Endothelial cell of umbilical vein (primary cell): ENCODE measurements at regions not wholly inside any gene's neighbourhood (a gene's known extent, or its start where the extent isn't known, plus 50 kb on each side); places are given as distances from the start of the nearest gene placed in this dataset.

Experiments
- BruUV-seq: library from RNA; stranded (reverse); fragments of 400-500 nt; replicated peaks from 2 replicates; lab custom pipeline; 2021; lab: Mats Ljungman, UMichigan
- CTCF ChIA-PET: fragments of 300-600, 350-600 bp; sonication (Branson Sonifier 250); formaldehyde crosslinking; loops from one replicate; lab custom pipeline; 2021; ENCODE audit warnings: antibody characterized with exemption, inconsistent platforms; lab: Charles Lee
- POLR2A ChIA-PET: fragments of 300-600, 350-600 bp; sonication (Branson Sonifier 250); formaldehyde crosslinking; loops from one replicate; lab custom pipeline; 2021; ENCODE audit warnings: antibody characterized with exemption, inconsistent platforms; lab: Charles Lee
- DNase-seq: peaks from one replicate; pipeline ENCODE4 v3.0.0-alpha.2; 2011; ENCODE audit warnings: low read depth, low spot score
- FAIRE-seq: peaks from 2 replicates; lab custom pipeline; 2011; peaks lifted over from hg19 to GRCh38; lab: Jason Lieb, UNC
- H2AFZ ChIP-seq: 2 replicates; pipeline ENCODE4 v1.6.0; 2012; ENCODE audit warnings: low read depth, low read length, control low read depth, inconsistent platforms
- H3K27ac ChIP-seq: 2 replicates; pipeline ENCODE4 v1.5.1; 2011; ENCODE audit warnings: low read depth, mild to moderate bottlenecking, control low read depth, low read length, moderate library complexity; ENCODE audit not compliant: insufficient read depth
- H3K27me3 ChIP-seq, 2 experiments: 2 replicates each; pipeline versions ENCODE4 v1.6.0 to v1.6.1; 2011; ENCODE audit warnings: low read length in 2 of 2, mixed read lengths in 1 of 2; ENCODE audit not compliant: control insufficient read depth in 2 of 2, insufficient read depth in 2 of 2
- H3K36me3 ChIP-seq, 2 experiments: 2 replicates in 1 of 2; 3 replicates in 1 of 2; pipeline ENCODE4 v1.5.1; 2011; ENCODE audit warnings: low read length in 2 of 2, mild to moderate bottlenecking in 1 of 2, moderate library complexity in 1 of 2; ENCODE audit not compliant: control insufficient read depth in 2 of 2, insufficient read depth in 2 of 2; ENCODE audit errors: extremely low read depth in 1 of 2
- H3K4me1 ChIP-seq: 3 replicates; pipeline ENCODE4 v1.5.1; 2011; ENCODE audit warnings: mild to moderate bottlenecking, low read length; ENCODE audit not compliant: control insufficient read depth, insufficient read depth; ENCODE audit errors: extremely low read depth
- H3K4me2 ChIP-seq: 2 replicates; pipeline ENCODE4 v1.6.1; 2011; ENCODE audit warnings: low read length, control low read depth, mixed read lengths; ENCODE audit not compliant: insufficient read depth
- H3K4me3 ChIP-seq, 3 experiments: fragments of 200-600 bp in 1 of 3; sonication (generic), shearing (Covaris generic) in 1 of 3; replicated peaks in 1 of 3; 2 replicates each; pipeline ENCODE4 v1.5.1; 2011 to 2016; ENCODE audit warnings: control low read depth in 3 of 3, low read length in 3 of 3, mild to moderate bottlenecking in 2 of 3, inconsistent platforms in 1 of 3, low read depth in 1 of 3, moderate library complexity in 1 of 3; ENCODE audit not compliant: insufficient read depth in 1 of 3
- H3K79me2 ChIP-seq: 2 replicates; pipeline ENCODE4 v1.6.0; 2012; ENCODE audit warnings: low read length, inconsistent platforms; ENCODE audit not compliant: control insufficient read depth, insufficient read depth
- H3K9ac ChIP-seq: replicated peaks from 2 replicates; pipeline ENCODE3; 2011; ENCODE audit warnings: low read length, control low read depth; ENCODE audit not compliant: insufficient read depth; ENCODE audit errors: extremely low read depth
- H3K9me1 ChIP-seq: replicated peaks from 3 replicates; pipeline ENCODE4 v1.6.0; 2011; ENCODE audit warnings: mild to moderate bottlenecking, low read length; ENCODE audit not compliant: control insufficient read depth, insufficient read depth; ENCODE audit errors: extremely low read depth
- H3K9me3 ChIP-seq: replicated peaks from 2 replicates; pipeline ENCODE4 v1.5.1; 2012; ENCODE audit warnings: low read length, inconsistent platforms; ENCODE audit not compliant: control insufficient read depth, insufficient read depth
- H4K20me1 ChIP-seq: replicated peaks from 2 replicates; pipeline ENCODE3; 2011; ENCODE audit warnings: mild to moderate bottlenecking, low read length; ENCODE audit not compliant: control insufficient read depth, insufficient read depth; ENCODE audit errors: extremely low read depth
- EZH2 ChIP-seq: IDR thresholded peaks from 2 replicates; pipeline ENCODE4 v1.6.1; 2012; ENCODE audit warnings: borderline replicate concordance, low read depth, mild to moderate bottlenecking, moderate library complexity, low read length, inconsistent platforms; ENCODE audit not compliant: severe bottlenecking
- FOS ChIP-seq: IDR thresholded peaks from 2 replicates; pipeline ENCODE4 v1.6.1; 2011; ENCODE audit warnings: mild to moderate bottlenecking, low read length, moderate library complexity, borderline replicate concordance; ENCODE audit not compliant: insufficient read depth
- GATA2 ChIP-seq: IDR thresholded peaks from 2 replicates; pipeline ENCODE4 v1.7.0; 2011; ENCODE audit warnings: low read depth, mild to moderate bottlenecking, moderate library complexity, mixed read lengths, low read length; ENCODE audit not compliant: insufficient read length, insufficient read depth
- JUN ChIP-seq: IDR thresholded peaks from 2 replicates; pipeline ENCODE4 v1.6.1; 2011; ENCODE audit warnings: borderline replicate concordance, low read depth; ENCODE audit not compliant: insufficient read length, insufficient read depth
- MAX ChIP-seq: IDR thresholded peaks from 2 replicates; pipeline ENCODE4 v1.6.1; 2011; ENCODE audit not compliant: insufficient read depth, insufficient read length
- MYC ChIP-seq: IDR thresholded peaks from one replicate; pipeline ENCODE4 v1.6.1; 2011; ENCODE audit warnings: mild to moderate bottlenecking, low read depth, low read length
- POLR2A ChIP-seq: IDR thresholded peaks from 2 replicates; pipeline ENCODE4 v1.6.1; 2012; ENCODE audit warnings: low read depth, mild to moderate bottlenecking, control low read depth, low read length
- POLR2AphosphoS5 ChIP-seq: IDR thresholded peaks from 2 replicates; pipeline ENCODE4 v1.6.1; 2012; ENCODE audit warnings: low read depth, mild to moderate bottlenecking, control low read depth, low read length, moderate library complexity; ENCODE audit not compliant: insufficient read depth
- dilution Hi-C: fragments of 300-500 bp; cut with MboI; formaldehyde crosslinking; loops from one replicate; pipeline ENCODE4 v1.15.0; 2019; ENCODE audit warnings: low sequenced_read_pairs; ENCODE audit not compliant: extremely low pct_ligation_motif_present
- intact Hi-C: fragments of 100-400 bp; cut with micrococcal nuclease; formaldehyde crosslinking; loops from one replicate; pipeline ENCODE4 v1.10.0; 2022
- TF ChIP-seq, protein P1 (sequence below), 2 donors: IDR thresholded peaks; 1 replicate in 1 of 2; 2 replicates in 1 of 2; pipeline ENCODE4 v1.5.1; 2011; ENCODE audit warnings: low read length in 2 of 2, mild to moderate bottlenecking in 2 of 2, moderate library complexity in 2 of 2, control low read depth in 1 of 2, inconsistent platforms in 1 of 2, low read depth in 1 of 2; ENCODE audit not compliant: insufficient read depth in 1 of 2; ENCODE audit errors: extremely low read depth in 1 of 2

DNA sequence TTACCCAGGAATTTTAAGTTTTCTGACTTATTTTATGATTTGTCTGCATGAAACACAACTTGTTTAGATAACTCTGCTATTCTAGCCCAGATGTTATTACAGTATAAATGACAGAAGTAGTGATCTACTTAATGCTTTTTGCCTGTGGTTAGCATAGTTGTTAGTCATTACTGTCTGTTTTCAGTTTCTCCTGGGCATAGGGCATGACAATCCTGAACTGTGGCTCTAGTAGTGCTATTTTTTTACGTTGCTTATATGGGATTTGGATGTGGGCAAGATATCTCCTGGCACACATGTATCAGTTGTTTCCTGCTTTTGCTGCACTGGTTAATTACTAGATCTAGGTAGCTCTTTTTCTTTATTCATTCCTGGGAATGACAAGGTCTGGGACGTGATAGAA, 1005.8 kb downstream of the PCDH18 start:
- dilution Hi-C loops (no loop called here), intact Hi-C loops (no loop called here)
- FAIRE-seq (no peak), DNase-seq (peak; percentile 62)
- POLR2A ChIA-PET, result interaction anchor here (0.5 kb wide), 1 partner anchor 130 kb away, joined by 3 read pairs; no protein-coding TSS in a partner anchor
- H3K27ac ChIP-seq, result no peak overlapping the region
- H3K4me1 ChIP-seq, result no peaks in the 10 kb centered on the region
- no TSS peak for BruUV-seq
- no peaks in the 10 kb centered on the region for H4K20me1 ChIP-seq
- H3K9me1 ChIP-seq, result no peaks in the 10 kb centered on the region
- H3K4me2 ChIP-seq, result no peak overlapping the region
- no peaks in the 10 kb centered on the region for H3K36me3 ChIP-seq
- no peaks in the 10 kb centered on the region for H3K27me3 ChIP-seq
- CTCF ChIA-PET, result no interaction called here
- no peak for TF ChIP-seq POLR2AphosphoS5
- TF ChIP-seq, protein P1, sequence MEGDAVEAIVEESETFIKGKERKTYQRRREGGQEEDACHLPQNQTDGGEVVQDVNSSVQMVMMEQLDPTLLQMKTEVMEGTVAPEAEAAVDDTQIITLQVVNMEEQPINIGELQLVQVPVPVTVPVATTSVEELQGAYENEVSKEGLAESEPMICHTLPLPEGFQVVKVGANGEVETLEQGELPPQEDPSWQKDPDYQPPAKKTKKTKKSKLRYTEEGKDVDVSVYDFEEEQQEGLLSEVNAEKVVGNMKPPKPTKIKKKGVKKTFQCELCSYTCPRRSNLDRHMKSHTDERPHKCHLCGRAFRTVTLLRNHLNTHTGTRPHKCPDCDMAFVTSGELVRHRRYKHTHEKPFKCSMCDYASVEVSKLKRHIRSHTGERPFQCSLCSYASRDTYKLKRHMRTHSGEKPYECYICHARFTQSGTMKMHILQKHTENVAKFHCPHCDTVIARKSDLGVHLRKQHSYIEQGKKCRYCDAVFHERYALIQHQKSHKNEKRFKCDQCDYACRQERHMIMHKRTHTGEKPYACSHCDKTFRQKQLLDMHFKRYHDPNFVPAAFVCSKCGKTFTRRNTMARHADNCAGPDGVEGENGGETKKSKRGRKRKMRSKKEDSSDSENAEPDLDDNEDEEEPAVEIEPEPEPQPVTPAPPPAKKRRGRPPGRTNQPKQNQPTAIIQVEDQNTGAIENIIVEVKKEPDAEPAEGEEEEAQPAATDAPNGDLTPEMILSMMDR (IDR thresholded peaks at IDR 0.05; ENCODE audit: extremely low read depth in 1 of 2, insufficient read depth in 1 of 2, low read depth in 1 of 2, low read length in 2 of 2), result no peak
- TF ChIP-seq FOS, result no peak
- TF ChIP-seq POLR2A, result no peak
- TF ChIP-seq EZH2, result no peak
- no peak for TF ChIP-seq MYC
- no peak for TF ChIP-seq JUN
- TF ChIP-seq GATA2, result no peak
- no peak for TF ChIP-seq MAX
- H3K9ac ChIP-seq, result no peak overlapping the region
- no peaks in the 10 kb centered on the region for H3K9me3 ChIP-seq
- H2AFZ ChIP-seq, result peak overlapping the region; percentile 89
- no peak overlapping the region for H3K4me3 ChIP-seq
- no peaks in the 10 kb centered on the region for H3K79me2 ChIP-seq
